ENCODE measurements at regions not wholly inside any gene's neighbourhood (a gene's known extent, or its start where the extent isn't known, plus 50 kb on each side); places are given as distances from the start of the nearest gene placed in this dataset.

DNA sequence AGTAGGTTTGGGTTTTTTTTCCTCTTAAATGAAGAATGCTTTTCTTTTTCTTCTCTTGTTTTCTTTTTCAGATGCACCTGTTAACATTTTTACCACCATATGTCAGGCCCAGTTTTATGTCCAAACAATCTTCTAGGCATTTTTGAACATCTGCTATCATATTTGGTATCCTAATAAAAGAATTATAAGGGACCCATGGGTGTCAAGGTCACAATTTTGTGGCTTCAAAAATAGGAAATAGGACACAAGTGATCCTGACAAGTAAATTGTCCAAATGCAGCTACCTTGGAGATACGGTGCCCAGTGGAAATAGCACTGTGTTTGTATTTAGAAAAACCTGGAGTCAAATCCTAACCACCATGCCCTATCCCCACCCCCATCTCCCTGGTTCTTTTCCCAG lies 270.3 kb downstream of the MZT1 start:
- intact Hi-C loops (cut with DNase I), result no loop called here
- DNase-seq, result no peak
- Histone ChIP-seq H3K36me3 (no peaks in the 10 kb centered on the region), H3K4me1 (no peaks in the 10 kb centered on the region), H3K27ac (no peak overlapping the region), H3K9ac (ENCODE audit: low read depth in 2 of 2, low read length in 2 of 2) (no peak overlapping the region), H3K9me3 (no peaks in the 10 kb centered on the region), H3K27me3 (no peaks in the 10 kb centered on the region), H3K4me3 (no peak overlapping the region)
- TF ChIP-seq, protein P1, sequence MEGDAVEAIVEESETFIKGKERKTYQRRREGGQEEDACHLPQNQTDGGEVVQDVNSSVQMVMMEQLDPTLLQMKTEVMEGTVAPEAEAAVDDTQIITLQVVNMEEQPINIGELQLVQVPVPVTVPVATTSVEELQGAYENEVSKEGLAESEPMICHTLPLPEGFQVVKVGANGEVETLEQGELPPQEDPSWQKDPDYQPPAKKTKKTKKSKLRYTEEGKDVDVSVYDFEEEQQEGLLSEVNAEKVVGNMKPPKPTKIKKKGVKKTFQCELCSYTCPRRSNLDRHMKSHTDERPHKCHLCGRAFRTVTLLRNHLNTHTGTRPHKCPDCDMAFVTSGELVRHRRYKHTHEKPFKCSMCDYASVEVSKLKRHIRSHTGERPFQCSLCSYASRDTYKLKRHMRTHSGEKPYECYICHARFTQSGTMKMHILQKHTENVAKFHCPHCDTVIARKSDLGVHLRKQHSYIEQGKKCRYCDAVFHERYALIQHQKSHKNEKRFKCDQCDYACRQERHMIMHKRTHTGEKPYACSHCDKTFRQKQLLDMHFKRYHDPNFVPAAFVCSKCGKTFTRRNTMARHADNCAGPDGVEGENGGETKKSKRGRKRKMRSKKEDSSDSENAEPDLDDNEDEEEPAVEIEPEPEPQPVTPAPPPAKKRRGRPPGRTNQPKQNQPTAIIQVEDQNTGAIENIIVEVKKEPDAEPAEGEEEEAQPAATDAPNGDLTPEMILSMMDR (IDR thresholded peaks at IDR 0.05), result no peak

GRCh38 chr13:72456486-72456885 lies 270.9 kb downstream of the MZT1 start:
- no peak overlapping the region for H3K9ac ChIP-seq (ENCODE audit: low read depth in 2 of 2, low read length in 2 of 2)
- no peaks in the 10 kb centered on the region for H3K9me3 ChIP-seq
- H3K4me3 ChIP-seq, result no peak overlapping the region
- no peaks in the 10 kb centered on the region for H3K27me3 ChIP-seq
- no peak overlapping the region for H3K27ac ChIP-seq
- no peak for DNase-seq
- no peaks in the 10 kb centered on the region for H3K4me1 ChIP-seq
- intact Hi-C loops (cut with DNase I), result no loop called here
- no peaks in the 10 kb centered on the region for H3K36me3 ChIP-seq
- TF ChIP-seq, protein P1 (IDR thresholded peaks at IDR 0.05), result no peak

GRCh38 chr13:72453161-72453560 lies 274.3 kb downstream of the MZT1 start:
- no peak overlapping the region for H3K27ac ChIP-seq
- no peak overlapping the region for H3K9ac ChIP-seq (ENCODE audit: low read depth in 2 of 2, low read length in 2 of 2)
- H3K4me3 ChIP-seq, result no peak overlapping the region
- TF ChIP-seq, protein P1 (IDR thresholded peaks at IDR 0.05), result no peak
- no peak for DNase-seq
- no peaks in the 10 kb centered on the region for H3K27me3 ChIP-seq
- no peaks in the 10 kb centered on the region for H3K9me3 ChIP-seq
- intact Hi-C loops (cut with DNase I), result no loop called here
- H3K36me3 ChIP-seq, result no peaks in the 10 kb centered on the region
- no peaks in the 10 kb centered on the region for H3K4me1 ChIP-seq

DNA sequence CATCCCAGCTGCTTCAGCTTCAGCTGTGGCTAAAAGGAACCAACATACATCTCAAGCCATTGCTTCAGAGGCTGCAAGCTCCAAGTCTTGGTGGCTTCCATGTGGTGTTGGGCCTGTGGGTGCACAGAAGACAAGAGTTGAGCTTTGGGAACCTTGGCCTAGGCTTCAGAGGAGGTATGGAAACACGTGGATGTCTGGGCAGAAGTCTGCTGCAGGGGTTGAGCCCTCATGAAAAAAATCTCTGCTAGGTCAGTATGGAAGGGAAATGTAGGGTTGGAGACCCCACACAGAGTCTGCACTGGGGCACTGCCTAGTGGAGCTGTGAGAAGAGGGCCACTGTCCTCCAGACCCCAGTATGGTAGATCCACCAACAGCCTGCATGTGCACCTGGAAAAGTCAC lies 279.3 kb downstream of the MZT1 start:
- DNase-seq, result no peak
- Histone ChIP-seq H3K4me1 (no peaks in the 10 kb centered on the region), H3K27ac (no peak overlapping the region), H3K9ac (ENCODE audit: low read depth in 2 of 2, low read length in 2 of 2) (no peak overlapping the region), H3K9me3 (no peaks in the 10 kb centered on the region), H3K36me3 (no peaks in the 10 kb centered on the region), H3K27me3 (no peaks in the 10 kb centered on the region), H3K4me3 (no peak overlapping the region)
- TF ChIP-seq, protein P1 (IDR thresholded peaks at IDR 0.05), result no peak
- intact Hi-C loops (cut with DNase I), result no loop called here

- no peak overlapping the region for H3K4me3 ChIP-seq
- intact Hi-C loops (cut with DNase I), result no loop called here
- no peaks in the 10 kb centered on the region for H3K9me3 ChIP-seq
- TF ChIP-seq, protein P1 (IDR thresholded peaks at IDR 0.05), result no peak
- H3K36me3 ChIP-seq, result no peaks in the 10 kb centered on the region
- H3K27me3 ChIP-seq, result no peaks in the 10 kb centered on the region
- H3K9ac ChIP-seq (ENCODE audit: low read depth in 2 of 2, low read length in 2 of 2), result no peak overlapping the region
- no peaks in the 10 kb centered on the region for H3K4me1 ChIP-seq
- DNase-seq, result no peak
- H3K27ac ChIP-seq, result no peak overlapping the region
Observed at GRCh38 chr13:72444999-72445398, 282.4 kb downstream of the MZT1 start.

DNA sequence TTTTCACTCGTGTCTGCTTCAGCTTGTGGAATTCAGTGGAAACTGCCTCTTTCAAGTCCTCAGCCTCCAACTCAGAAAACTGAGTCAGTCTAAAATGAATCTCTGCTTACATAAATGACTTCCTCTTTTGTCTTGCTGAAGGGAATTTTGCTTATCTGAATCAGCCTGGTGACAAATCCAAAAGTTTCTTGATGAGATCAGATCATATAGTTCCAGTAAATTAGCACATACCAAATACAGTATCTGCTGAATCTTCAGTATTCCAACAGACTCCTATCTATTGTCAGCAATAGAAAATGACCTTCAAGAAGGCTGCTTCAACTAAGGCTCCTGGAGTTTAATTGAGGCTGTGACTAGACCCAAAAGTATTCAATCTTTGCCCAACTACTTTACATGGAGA lies 290.0 kb downstream of the MZT1 start:
- H3K36me3 ChIP-seq, result no peaks in the 10 kb centered on the region
- H3K9me3 ChIP-seq, result no peaks in the 10 kb centered on the region
- no peaks in the 10 kb centered on the region for H3K27me3 ChIP-seq
- intact Hi-C loops (cut with DNase I), result no loop called here
- no peaks in the 10 kb centered on the region for H3K4me1 ChIP-seq
- no peak for DNase-seq
- no peak overlapping the region for H3K27ac ChIP-seq
- H3K4me3 ChIP-seq, result no peak overlapping the region
- TF ChIP-seq, protein P1 (IDR thresholded peaks at IDR 0.05), result no peak
- H3K9ac ChIP-seq (ENCODE audit: low read depth in 2 of 2, low read length in 2 of 2), result no peak overlapping the region

All from colonic mucosa (tissue), 4 donors.